Parathyroid adenoma (tissue), 2 donors: ENCODE measurements at regions not wholly inside any gene's neighbourhood (a gene's known extent, or its start where the extent isn't known, plus 50 kb on each side); places are given as distances from the start of the nearest gene placed in this dataset.

Experiments
- H2AFZ ChIP-seq: fragments of 300-600 bp; sonication (generic); one replicate; pipeline ENCODE4 v1.7.0; 2017; ENCODE audit warnings: antibody characterized with exemption, mild to moderate bottlenecking
- H3K27ac ChIP-seq: fragments of 300-600 bp; sonication (generic); one replicate; pipeline ENCODE4 v1.7.0; 2017
- H3K27me3 ChIP-seq: fragments of 300-600 bp; sonication (generic); one replicate; pipeline ENCODE4 v1.7.0; 2017; ENCODE audit warnings: low read length; ENCODE audit not compliant: control insufficient read depth, insufficient read depth
- H3K36me3 ChIP-seq: fragments of 300-600 bp; sonication (generic); one replicate; pipeline ENCODE4 v1.7.0; 2017; ENCODE audit warnings: low read length; ENCODE audit not compliant: control insufficient read depth, insufficient read depth
- H3K4me1 ChIP-seq: fragments of 300-600 bp; sonication (generic); one replicate; pipeline ENCODE4 v1.7.0; 2017; ENCODE audit warnings: control low read depth
- H3K4me2 ChIP-seq: fragments of 300-600 bp; sonication (generic); one replicate; pipeline ENCODE4 v1.7.0; 2017; ENCODE audit warnings: low read length
- H3K4me3 ChIP-seq: fragments of 300-600 bp; sonication (generic); one replicate; pipeline ENCODE4 v1.7.0; 2017; ENCODE audit warnings: low read depth, low read length
- H3K79me2 ChIP-seq: fragments of 300-600 bp; sonication (generic); one replicate; pipeline ENCODE4 v1.7.0; 2017; ENCODE audit warnings: control low read depth
- H3K9ac ChIP-seq: fragments of 300-600 bp; sonication (generic); one replicate; pipeline ENCODE4 v1.7.0; 2017; ENCODE audit warnings: mild to moderate bottlenecking
- H3K9me3 ChIP-seq: fragments of 300-600 bp; sonication (generic); one replicate; pipeline ENCODE4 v1.7.0; 2017; ENCODE audit warnings: low read length; ENCODE audit not compliant: control insufficient read depth
- CTCF ChIP-seq: fragments of 300-600 bp; sonication (generic); IDR thresholded peaks from one replicate; pipeline ENCODE4 v1.7.0; 2017; ENCODE audit warnings: antibody characterized with exemption, mild to moderate bottlenecking
- donor health status: primary hyperparathyroidism.

- H3K9me3 ChIP-seq, result no peaks in the 10 kb centered on the region
- H3K4me1 ChIP-seq, result no peaks in the 10 kb centered on the region
- no peak overlapping the region for H3K4me3 ChIP-seq
- no peak overlapping the region for H3K27ac ChIP-seq
- H3K9ac ChIP-seq, result no peak overlapping the region
- no peak for TF ChIP-seq CTCF
- H3K27me3 ChIP-seq, result no peaks in the 10 kb centered on the region
- H3K79me2 ChIP-seq, result no peaks in the 10 kb centered on the region
- no peak overlapping the region for H3K4me2 ChIP-seq
- no peaks in the 10 kb centered on the region for H3K36me3 ChIP-seq
- no peak overlapping the region for H2AFZ ChIP-seq
Measured at GRCh38 chr5:42131081-42131480, 206.0 kb downstream of the FBXO4 start.

- no peak overlapping the region for H2AFZ ChIP-seq
- H3K27me3 ChIP-seq, result no peaks in the 10 kb centered on the region
- no peak overlapping the region for H3K4me2 ChIP-seq
- no peak for TF ChIP-seq CTCF
- H3K4me3 ChIP-seq, result no peak overlapping the region
- no peak overlapping the region for H3K9ac ChIP-seq
- H3K79me2 ChIP-seq, result no peaks in the 10 kb centered on the region
- H3K36me3 ChIP-seq, result no peaks in the 10 kb centered on the region
- no peaks in the 10 kb centered on the region for H3K9me3 ChIP-seq
- H3K4me1 ChIP-seq, result no peaks in the 10 kb centered on the region
- H3K27ac ChIP-seq, result no peak overlapping the region
Measured at GRCh38 chr5:42143361-42143760, 218.3 kb downstream of the FBXO4 start.

GRCh38 chr5:42148813-42149212 lies 223.7 kb downstream of the FBXO4 start:
- Histone ChIP-seq H3K4me1 (no peaks in the 10 kb centered on the region), H3K4me3 (no peak overlapping the region), H3K27ac (no peak overlapping the region), H3K9me3 (no peaks in the 10 kb centered on the region), H3K27me3 (no peaks in the 10 kb centered on the region), H3K36me3 (no peaks in the 10 kb centered on the region), H2AFZ (no peak overlapping the region), H3K9ac (no peak overlapping the region), H3K79me2 (no peaks in the 10 kb centered on the region), H3K4me2 (no peak overlapping the region)
- no peak for TF ChIP-seq CTCF

- no peak for TF ChIP-seq CTCF
- H3K36me3 ChIP-seq, result no peaks in the 10 kb centered on the region
- H3K4me2 ChIP-seq, result no peak overlapping the region
- no peak overlapping the region for H3K9ac ChIP-seq
- no peaks in the 10 kb centered on the region for H3K79me2 ChIP-seq
- H3K27ac ChIP-seq, result no peak overlapping the region
- H3K4me1 ChIP-seq, result no peaks in the 10 kb centered on the region
- H3K9me3 ChIP-seq, result no peaks in the 10 kb centered on the region
- no peak overlapping the region for H3K4me3 ChIP-seq
- H2AFZ ChIP-seq, result no peak overlapping the region
- H3K27me3 ChIP-seq, result no peaks in the 10 kb centered on the region
Measured at GRCh38 chr5:42157215-42157614, 232.1 kb downstream of the FBXO4 start.

GRCh38 chr5:42163083-42163482 lies 238.0 kb downstream of the FBXO4 start:
- Histone ChIP-seq H3K4me2 (no peak overlapping the region), H3K27me3 (no peaks in the 10 kb centered on the region), H3K36me3 (no peaks in the 10 kb centered on the region), H2AFZ (no peak overlapping the region), H3K9ac (no peak overlapping the region), H3K4me1 (no peaks in the 10 kb centered on the region), H3K27ac (no peak overlapping the region), H3K9me3 (no peaks in the 10 kb centered on the region), H3K79me2 (no peaks in the 10 kb centered on the region), H3K4me3 (no peak overlapping the region)
- TF ChIP-seq CTCF, result no peak
